WTC11 (cell line): ENCODE measurements at regions not wholly inside any gene's neighbourhood (a gene's known extent, or its start where the extent isn't known, plus 50 kb on each side); places are given as distances from the start of the nearest gene placed in this dataset.

Experiments
- ATAC-seq: fragments of 200-7000 bp; cut with Tn5 transposase; 2 replicates; pipeline ENCODE4 v1.10.0; 2021; ENCODE audit warnings: mild to moderate bottlenecking, moderate library complexity
- CTCF ChIA-PET: fragments of 300-600 bp; sonication (Branson Sonifier 250); formaldehyde crosslinking; loops from one replicate; lab custom pipeline; 2021; ENCODE audit warnings: antibody characterized with exemption; lab: Charles Lee
- POLR2A ChIA-PET: fragments of 350-600 bp; sonication (Branson Sonifier 250); formaldehyde crosslinking; loops from one replicate; lab custom pipeline; 2021; ENCODE audit warnings: antibody characterized with exemption; lab: Charles Lee
- DNase-seq: peaks from one replicate; pipeline ENCODE4 v3.0.0; 2021; ENCODE audit warnings: low spot score
- H3K27ac Mint-ChIP-seq: 2 replicates; pipeline ENCODE4 v1.8.0; 2021; ENCODE audit warnings: mixed read lengths
- H3K27me3 Mint-ChIP-seq: 2 replicates; pipeline ENCODE4 v1.8.0; 2021; ENCODE audit warnings: low read depth, mild to moderate bottlenecking, moderate library complexity, mixed read lengths
- H3K36me3 Mint-ChIP-seq: 2 replicates; pipeline ENCODE4 v1.8.0; 2021; ENCODE audit warnings: mixed read lengths
- H3K4me1 Mint-ChIP-seq: 2 replicates; pipeline ENCODE4 v1.8.0; 2022; ENCODE audit warnings: mixed read lengths
- H3K4me3 Mint-ChIP-seq: 2 replicates; pipeline ENCODE4 v1.8.0; 2021; ENCODE audit warnings: mild to moderate bottlenecking, moderate library complexity, mixed read lengths
- H3K9me3 Mint-ChIP-seq: 2 replicates; pipeline ENCODE4 v1.8.0; 2021; ENCODE audit warnings: mixed read lengths
- CREB1 ChIP-seq: sonication (generic); formaldehyde crosslinking; IDR thresholded peaks from 2 replicates; pipeline ENCODE4 v1.8.0; 2023; ENCODE audit warnings: mild to moderate bottlenecking, missing genetic modification reagents
- ELF4 ChIP-seq: sonication (generic); formaldehyde crosslinking; IDR thresholded peaks from 2 replicates; pipeline ENCODE4 v1.8.1; 2022; ENCODE audit warnings: low read depth, mild to moderate bottlenecking, moderate library complexity, missing genetic modification reagents
- ESRRA ChIP-seq: sonication (generic); formaldehyde crosslinking; IDR thresholded peaks from 2 replicates; pipeline ENCODE4 v1.8.1; 2022; ENCODE audit warnings: mild to moderate bottlenecking, missing genetic modification reagents, borderline replicate concordance
- FOXP1 ChIP-seq: sonication (generic); formaldehyde crosslinking; IDR thresholded peaks from 2 replicates; pipeline ENCODE4 v1.8.0; 2022; ENCODE audit warnings: missing genetic modification reagents, mild to moderate bottlenecking, moderate library complexity, borderline replicate concordance
- GABPB1 ChIP-seq: sonication (generic); formaldehyde crosslinking; IDR thresholded peaks from 2 replicates; pipeline ENCODE4 v1.8.1; 2023; ENCODE audit warnings: mild to moderate bottlenecking, missing genetic modification reagents
- GTF2I ChIP-seq: fragments of 250-450 bp; sonication (Bioruptor Pico); conservative IDR thresholded peaks from 2 replicates; pipeline ENCODE4 v1.4.0; 2021; ENCODE audit warnings: mild to moderate bottlenecking
- IRF2 ChIP-seq: sonication (generic); formaldehyde crosslinking; IDR thresholded peaks from 2 replicates; pipeline ENCODE4 v1.8.0; 2022; ENCODE audit warnings: low read depth, missing genetic modification reagents, borderline replicate concordance
- MYBL2 ChIP-seq: sonication (generic); formaldehyde crosslinking; IDR thresholded peaks from 2 replicates; pipeline ENCODE4 v1.8.1; 2023; ENCODE audit warnings: mild to moderate bottlenecking, moderate library complexity, missing genetic modification reagents
- PRRX2 ChIP-seq: fragments of 250-450 bp; sonication (Bioruptor Pico); IDR thresholded peaks from 2 replicates; pipeline ENCODE4 v1.8.0; 2021; ENCODE audit warnings: mild to moderate bottlenecking
- SP1 ChIP-seq: sonication (generic); formaldehyde crosslinking; conservative IDR thresholded peaks from 2 replicates; pipeline ENCODE4 v1.8.1; 2022; ENCODE audit warnings: missing genetic modification reagents
- TCF7 ChIP-seq: sonication (generic); formaldehyde crosslinking; IDR thresholded peaks from 2 replicates; pipeline ENCODE4 v1.8.0; 2022; ENCODE audit warnings: mild to moderate bottlenecking, low read depth, missing genetic modification reagents, moderate library complexity
- ZBTB43 ChIP-seq: sonication (generic); formaldehyde crosslinking; IDR thresholded peaks from 2 replicates; pipeline ENCODE4 v1.8.1; 2023; ENCODE audit warnings: mild to moderate bottlenecking, missing genetic modification reagents
- ZNF121 ChIP-seq: sonication (generic); formaldehyde crosslinking; IDR thresholded peaks from 2 replicates; pipeline ENCODE4 v1.8.0; 2023; ENCODE audit warnings: missing genetic modification reagents
- ZNF232 ChIP-seq: sonication (generic); formaldehyde crosslinking; IDR thresholded peaks from 2 replicates; pipeline ENCODE4 v1.8.0; 2022; ENCODE audit warnings: mild to moderate bottlenecking, missing genetic modification reagents
- ZNF317 ChIP-seq: sonication (generic); formaldehyde crosslinking; IDR thresholded peaks from 2 replicates; pipeline ENCODE4 v1.8.1; 2023; ENCODE audit warnings: low read depth, mild to moderate bottlenecking, moderate library complexity, missing genetic modification reagents, borderline replicate concordance
- ZNF416 ChIP-seq: fragments of 250-450 bp; sonication (Bioruptor Pico); IDR thresholded peaks from 2 replicates; pipeline ENCODE4 v1.9.0; 2021; ENCODE audit warnings: mild to moderate bottlenecking, inconsistent platforms
- ZSCAN18 ChIP-seq: fragments of 250-450 bp; sonication (Bioruptor Pico); IDR thresholded peaks from 2 replicates; pipeline ENCODE4 v2.1.2; 2022; ENCODE audit warnings: mild to moderate bottlenecking, moderate library complexity
- TF ChIP-seq, protein P1 (sequence below): fragments of 250-450 bp; sonication (Bioruptor Pico); IDR thresholded peaks from 2 replicates; pipeline ENCODE4 v1.9.0; 2021; ENCODE audit warnings: mild to moderate bottlenecking
- TF ChIP-seq, protein P2 (sequence below): sonication (generic); formaldehyde crosslinking; IDR thresholded peaks from 2 replicates; pipeline ENCODE4 v1.8.0; 2022; ENCODE audit warnings: mild to moderate bottlenecking, missing genetic modification reagents
- TF ChIP-seq, protein P3 (sequence below): fragments of 250-450 bp; sonication (Bioruptor Pico); IDR thresholded peaks from 2 replicates; pipeline ENCODE4 v1.9.0; 2021; ENCODE audit warnings: mild to moderate bottlenecking

GRCh38 chr7:54917613-54918391 lies 101.0 kb upstream of the EGFR start:
- ChIA-PET POLR2A (no interaction called here), CTCF (no interaction called here)
- peak; percentile 66 for TF ChIP-seq GABPB1
- no peak for TF ChIP-seq ELF4 (CRISPR knock-in tag)
- DNase-seq (no peak), ATAC-seq (no peak)
- peaks cover 3% of the 10 kb centered on the region; the same call in 1 of the 2 replicates for H3K27me3 Mint-ChIP-seq
- peaks cover 6% of the 10 kb centered on the region for H3K4me1 Mint-ChIP-seq
- H3K9me3 Mint-ChIP-seq = no peaks in the 10 kb centered on the region
- no peaks in the 10 kb centered on the region for H3K36me3 Mint-ChIP-seq
- no peak overlapping the region for H3K4me3 Mint-ChIP-seq
- H3K27ac Mint-ChIP-seq = no peak overlapping the region

- DNase-seq (no peak), ATAC-seq (no peak)
- H3K4me3 Mint-ChIP-seq = no peak overlapping the region
- ChIA-PET CTCF (no interaction called here), POLR2A (no interaction called here)
- no peak for TF ChIP-seq CREB1 (CRISPR knock-in tag)
- no peak for TF ChIP-seq ZNF317 (CRISPR knock-in tag)
- no peak for TF ChIP-seq ZNF232
- no peak for TF ChIP-seq ZBTB43
- TF ChIP-seq, protein P1, sequence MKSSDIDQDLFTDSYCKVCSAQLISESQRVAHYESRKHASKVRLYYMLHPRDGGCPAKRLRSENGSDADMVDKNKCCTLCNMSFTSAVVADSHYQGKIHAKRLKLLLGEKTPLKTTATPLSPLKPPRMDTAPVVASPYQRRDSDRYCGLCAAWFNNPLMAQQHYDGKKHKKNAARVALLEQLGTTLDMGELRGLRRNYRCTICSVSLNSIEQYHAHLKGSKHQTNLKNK (CRISPR knock-in tag) = no peak
- no peak for TF ChIP-seq PRRX2 (CRISPR knock-in tag)
- TF ChIP-seq ZSCAN18 (CRISPR knock-in tag) = no peak
- TF ChIP-seq MYBL2 (CRISPR knock-in tag) = no peak
- TF ChIP-seq IRF2 = no peak
- H3K9me3 Mint-ChIP-seq = peaks cover 13% of the 10 kb centered on the region
- no peaks in the 10 kb centered on the region; the same call in 1 of the 2 replicates for H3K36me3 Mint-ChIP-seq
- peaks cover 6% of the 10 kb centered on the region for H3K4me1 Mint-ChIP-seq
- peaks cover 3% of the 10 kb centered on the region; the same call in 1 of the 2 replicates for H3K27me3 Mint-ChIP-seq
- H3K27ac Mint-ChIP-seq = no peak overlapping the region
Measured at GRCh38 chr7:54921116-54921515, 97.7 kb upstream of the EGFR start.

DNA sequence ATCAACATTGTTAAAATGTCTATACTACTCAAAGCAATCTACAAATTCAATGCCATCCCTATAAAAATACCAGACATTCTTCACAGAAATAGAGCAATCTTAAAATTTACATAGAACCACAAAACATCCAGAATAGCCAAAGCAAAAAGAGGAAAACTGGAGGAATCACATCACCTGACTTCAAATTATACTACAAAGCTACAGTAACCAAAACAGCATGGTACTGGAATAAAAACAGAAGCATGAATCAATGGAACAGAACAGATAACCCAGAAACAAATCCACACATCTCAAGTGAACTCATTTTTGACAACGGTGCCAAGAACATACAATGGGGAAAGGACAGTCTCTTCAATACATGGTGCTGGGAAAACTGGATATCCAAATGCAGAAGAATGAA lies 87.3 kb upstream of the EGFR start:
- Mint-ChIP-seq H3K9me3 (peaks cover 18% of the 10 kb centered on the region), H3K4me3 (no peak overlapping the region), H3K36me3 (peaks cover 13% of the 10 kb centered on the region), H3K27me3 (peaks cover 39% of the 10 kb centered on the region), H3K4me1 (peaks cover 7% of the 10 kb centered on the region), H3K27ac (no peak overlapping the region)
- no peak for ATAC-seq
- no peak for TF ChIP-seq TCF7 (CRISPR knock-in tag)
- TF ChIP-seq, protein P2, sequence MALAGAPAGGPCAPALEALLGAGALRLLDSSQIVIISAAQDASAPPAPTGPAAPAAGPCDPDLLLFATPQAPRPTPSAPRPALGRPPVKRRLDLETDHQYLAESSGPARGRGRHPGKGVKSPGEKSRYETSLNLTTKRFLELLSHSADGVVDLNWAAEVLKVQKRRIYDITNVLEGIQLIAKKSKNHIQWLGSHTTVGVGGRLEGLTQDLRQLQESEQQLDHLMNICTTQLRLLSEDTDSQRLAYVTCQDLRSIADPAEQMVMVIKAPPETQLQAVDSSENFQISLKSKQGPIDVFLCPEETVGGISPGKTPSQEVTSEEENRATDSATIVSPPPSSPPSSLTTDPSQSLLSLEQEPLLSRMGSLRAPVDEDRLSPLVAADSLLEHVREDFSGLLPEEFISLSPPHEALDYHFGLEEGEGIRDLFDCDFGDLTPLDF = no peak
- 0 out of 2 replicates have a peak, but pooled peaks have one; percentile 15 for TF ChIP-seq GTF2I (CRISPR knock-in tag)
- CTCF ChIA-PET = no interaction called here
- no peak for DNase-seq
- POLR2A ChIA-PET = no interaction called here

DNA sequence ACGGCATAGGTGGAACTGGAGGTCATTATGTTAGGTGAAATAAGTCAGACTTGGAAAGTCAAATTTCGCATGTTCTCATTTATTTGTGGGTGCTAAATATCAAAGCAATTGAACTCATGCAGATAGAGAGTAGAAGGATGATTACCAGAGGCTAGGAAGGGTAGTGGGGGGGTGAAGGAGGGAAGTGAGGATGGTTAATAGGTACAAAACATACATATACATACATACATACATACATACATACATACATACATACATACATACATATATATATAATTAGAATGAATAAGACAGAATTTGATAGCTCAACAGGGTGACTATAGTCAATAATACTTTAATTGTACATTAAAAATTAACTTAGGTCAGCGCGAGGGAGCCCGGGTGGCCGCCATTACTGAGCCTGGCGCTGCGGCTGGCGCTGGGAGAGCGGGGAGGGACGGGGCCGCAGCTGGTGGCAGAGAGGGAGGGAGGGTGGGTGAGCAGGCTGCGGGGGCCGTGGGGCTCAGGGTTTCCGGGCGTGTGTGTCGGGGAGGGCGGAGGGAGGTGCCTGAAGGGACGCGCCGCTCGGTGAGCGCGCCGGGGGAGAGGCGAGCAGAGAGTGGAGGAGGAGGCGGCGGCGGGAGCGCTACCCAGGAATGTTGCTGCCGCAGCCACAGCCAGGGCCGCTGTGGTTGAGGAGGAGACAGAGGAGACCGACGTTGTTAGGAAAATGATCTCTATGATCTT lies 85.8 kb upstream of the EGFR start:
- H3K27ac Mint-ChIP-seq = no peak overlapping the region
- peaks cover 18% of the 10 kb centered on the region for H3K9me3 Mint-ChIP-seq
- peaks cover 13% of the 10 kb centered on the region for H3K36me3 Mint-ChIP-seq
- peak overlapping the region; percentile 78 for H3K4me3 Mint-ChIP-seq
- no peak for TF ChIP-seq ZNF121 (CRISPR knock-in tag)
- no peak for TF ChIP-seq ESRRA (CRISPR knock-in tag)
- 0 out of 2 replicates have a peak, but pooled peaks have one; percentile 18 for TF ChIP-seq FOXP1 (CRISPR knock-in tag)
- TF ChIP-seq, protein P3, sequence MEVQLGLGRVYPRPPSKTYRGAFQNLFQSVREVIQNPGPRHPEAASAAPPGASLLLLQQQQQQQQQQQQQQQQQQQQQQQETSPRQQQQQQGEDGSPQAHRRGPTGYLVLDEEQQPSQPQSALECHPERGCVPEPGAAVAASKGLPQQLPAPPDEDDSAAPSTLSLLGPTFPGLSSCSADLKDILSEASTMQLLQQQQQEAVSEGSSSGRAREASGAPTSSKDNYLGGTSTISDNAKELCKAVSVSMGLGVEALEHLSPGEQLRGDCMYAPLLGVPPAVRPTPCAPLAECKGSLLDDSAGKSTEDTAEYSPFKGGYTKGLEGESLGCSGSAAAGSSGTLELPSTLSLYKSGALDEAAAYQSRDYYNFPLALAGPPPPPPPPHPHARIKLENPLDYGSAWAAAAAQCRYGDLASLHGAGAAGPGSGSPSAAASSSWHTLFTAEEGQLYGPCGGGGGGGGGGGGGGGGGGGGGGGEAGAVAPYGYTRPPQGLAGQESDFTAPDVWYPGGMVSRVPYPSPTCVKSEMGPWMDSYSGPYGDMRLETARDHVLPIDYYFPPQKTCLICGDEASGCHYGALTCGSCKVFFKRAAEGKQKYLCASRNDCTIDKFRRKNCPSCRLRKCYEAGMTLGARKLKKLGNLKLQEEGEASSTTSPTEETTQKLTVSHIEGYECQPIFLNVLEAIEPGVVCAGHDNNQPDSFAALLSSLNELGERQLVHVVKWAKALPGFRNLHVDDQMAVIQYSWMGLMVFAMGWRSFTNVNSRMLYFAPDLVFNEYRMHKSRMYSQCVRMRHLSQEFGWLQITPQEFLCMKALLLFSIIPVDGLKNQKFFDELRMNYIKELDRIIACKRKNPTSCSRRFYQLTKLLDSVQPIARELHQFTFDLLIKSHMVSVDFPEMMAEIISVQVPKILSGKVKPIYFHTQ = no peak
- peak; percentile 44; the same call in 1 of the 2 replicates for TF ChIP-seq SP1 (CRISPR knock-in tag)
- TF ChIP-seq ZNF416 (CRISPR knock-in tag) = no peak
- ATAC-seq (peak; percentile 100), DNase-seq (peak; percentile 77)
- peaks cover 7% of the 10 kb centered on the region for H3K4me1 Mint-ChIP-seq
- POLR2A ChIA-PET = no interaction called here
- H3K27me3 Mint-ChIP-seq = peaks cover 49% of the 10 kb centered on the region
- CTCF ChIA-PET = no interaction called here
